Astrocyte (in vitro differentiated cells and primary cell): ENCODE measurements at regions not wholly inside any gene's neighbourhood (a gene's known extent, or its start where the extent isn't known, plus 50 kb on each side); places are given as distances from the start of the nearest gene placed in this dataset.

ENCODE experiments used
- DNase-seq: peaks from one replicate; pipeline ENCODE4 v3.0.0-alpha.2; 2010; ENCODE audit warnings: low read depth
- FAIRE-seq: peaks from 2 replicates; lab custom pipeline; 2011; peaks lifted over from hg19 to GRCh38; lab: Jason Lieb, UNC
- H2AFZ ChIP-seq: 2 replicates; pipeline ENCODE4 v1.6.0; 2012; ENCODE audit warnings: low read depth, low read length, inconsistent platforms
- H3K27ac ChIP-seq: 2 replicates; pipeline ENCODE4 v1.5.1; 2011; ENCODE audit warnings: low read depth, low read length, inconsistent platforms
- H3K27me3 ChIP-seq: 2 replicates; pipeline ENCODE4 v1.6.0; 2011; ENCODE audit warnings: low read length, inconsistent platforms; ENCODE audit not compliant: insufficient read depth
- H3K36me3 ChIP-seq: 2 replicates; pipeline ENCODE4 v1.5.1; 2011; ENCODE audit warnings: low read length, inconsistent platforms; ENCODE audit not compliant: insufficient read depth
- H3K4me1 ChIP-seq: 2 replicates; pipeline ENCODE4 v1.5.1; 2011; ENCODE audit warnings: low read length, inconsistent platforms; ENCODE audit not compliant: insufficient read depth
- H3K4me2 ChIP-seq: 2 replicates; pipeline ENCODE4 v1.6.0; 2012; ENCODE audit warnings: low read length, inconsistent platforms
- H3K4me3 ChIP-seq: 2 replicates; pipeline ENCODE4 v1.5.1; 2011; ENCODE audit warnings: low read depth, mild to moderate bottlenecking, low read length, inconsistent platforms; ENCODE audit not compliant: insufficient read depth
- H3K79me2 ChIP-seq: 2 replicates; pipeline ENCODE4 v1.6.0; 2012; ENCODE audit warnings: mild to moderate bottlenecking, low read length, inconsistent platforms; ENCODE audit not compliant: insufficient read depth
- H3K9ac ChIP-seq: 2 replicates; pipeline ENCODE4 v1.6.0; 2012; ENCODE audit warnings: mild to moderate bottlenecking, low read length, inconsistent platforms
- H3K9me3 ChIP-seq: 2 replicates; pipeline ENCODE4 v1.5.1; 2012; ENCODE audit warnings: low read depth, mild to moderate bottlenecking, low read length, inconsistent platforms; ENCODE audit not compliant: insufficient read depth
- H4K20me1 ChIP-seq: 2 replicates; pipeline ENCODE4 v1.6.0; 2012; ENCODE audit warnings: low read length, inconsistent platforms; ENCODE audit not compliant: insufficient read depth
- H3K27ac Mint-ChIP-seq: one replicate; pipeline ENCODE4 v1.8.0; 2021; ENCODE audit warnings: mild to moderate bottlenecking, mixed read lengths; ENCODE audit not compliant: unreplicated experiment
- H3K27me3 Mint-ChIP-seq: one replicate; pipeline ENCODE4 v1.8.0; 2021; ENCODE audit warnings: low read depth, mixed read lengths; ENCODE audit not compliant: unreplicated experiment
- H3K36me3 Mint-ChIP-seq: one replicate; pipeline ENCODE4 v1.8.0; 2021; ENCODE audit warnings: low read depth, mixed read lengths; ENCODE audit not compliant: unreplicated experiment
- H3K4me1 Mint-ChIP-seq: one replicate; pipeline ENCODE4 v1.8.0; 2021; ENCODE audit warnings: low read depth, mixed read lengths; ENCODE audit not compliant: unreplicated experiment
- H3K4me3 Mint-ChIP-seq: one replicate; pipeline ENCODE4 v1.8.0; 2021; ENCODE audit warnings: mild to moderate bottlenecking, moderate library complexity, mixed read lengths; ENCODE audit not compliant: unreplicated experiment
- H3K9me3 Mint-ChIP-seq: one replicate; pipeline ENCODE4 v1.8.0; 2021; ENCODE audit warnings: mild to moderate bottlenecking, mixed read lengths; ENCODE audit not compliant: unreplicated experiment
- EZH2 ChIP-seq: IDR thresholded peaks from 2 replicates; pipeline ENCODE4 v1.6.1; 2012; ENCODE audit warnings: mild to moderate bottlenecking, low read length, inconsistent platforms; ENCODE audit not compliant: insufficient read depth
- TF ChIP-seq, protein P1 (sequence below): IDR thresholded peaks from 2 replicates; pipeline ENCODE4 v1.5.1; 2011; ENCODE audit warnings: low read depth, mild to moderate bottlenecking, inconsistent platforms, low read length, moderate library complexity; ENCODE audit not compliant: insufficient read depth

DNA sequence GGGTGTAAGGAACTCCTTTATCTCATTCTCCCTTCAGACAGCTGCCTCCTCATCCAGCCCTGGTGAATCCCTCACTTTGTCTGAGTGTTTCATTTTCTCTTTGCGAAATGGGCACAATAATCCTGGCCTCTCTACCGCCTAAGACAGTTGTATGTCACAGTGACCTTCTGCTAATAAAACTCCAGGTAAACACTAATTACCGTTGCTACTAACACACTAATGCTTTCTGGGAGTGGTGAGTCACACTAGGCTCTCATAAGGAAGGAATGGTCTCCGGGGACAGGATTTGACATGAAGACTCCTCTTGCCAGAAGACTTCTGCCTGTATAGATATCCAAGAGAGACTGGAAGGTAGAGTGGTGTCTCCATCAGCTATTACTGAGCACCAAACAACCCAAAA, 71.7 kb upstream of the SNRK start:
- DNase-seq = no peak
- Histone ChIP-seq H3K9ac (no peak overlapping the region), H3K4me3 (no peak overlapping the region), H3K27ac (no peak overlapping the region), H3K36me3 (no peaks in the 10 kb centered on the region), H4K20me1 (no peaks in the 10 kb centered on the region), H3K4me1 (no peaks in the 10 kb centered on the region), H3K27me3 (no peaks in the 10 kb centered on the region), H3K79me2 (no peaks in the 10 kb centered on the region), H3K9me3 (no peaks in the 10 kb centered on the region), H3K4me2 (no peak overlapping the region), H2AFZ (no peak overlapping the region)
- Mint-ChIP-seq H3K27ac (no peak overlapping the region), H3K9me3 (no peaks in the 10 kb centered on the region), H3K27me3 (peaks cover 16% of the 10 kb centered on the region), H3K36me3 (no peaks in the 10 kb centered on the region), H3K4me1 (no peaks in the 10 kb centered on the region), H3K4me3 (no peak overlapping the region)
- no peak for FAIRE-seq
- TF ChIP-seq, protein P1, sequence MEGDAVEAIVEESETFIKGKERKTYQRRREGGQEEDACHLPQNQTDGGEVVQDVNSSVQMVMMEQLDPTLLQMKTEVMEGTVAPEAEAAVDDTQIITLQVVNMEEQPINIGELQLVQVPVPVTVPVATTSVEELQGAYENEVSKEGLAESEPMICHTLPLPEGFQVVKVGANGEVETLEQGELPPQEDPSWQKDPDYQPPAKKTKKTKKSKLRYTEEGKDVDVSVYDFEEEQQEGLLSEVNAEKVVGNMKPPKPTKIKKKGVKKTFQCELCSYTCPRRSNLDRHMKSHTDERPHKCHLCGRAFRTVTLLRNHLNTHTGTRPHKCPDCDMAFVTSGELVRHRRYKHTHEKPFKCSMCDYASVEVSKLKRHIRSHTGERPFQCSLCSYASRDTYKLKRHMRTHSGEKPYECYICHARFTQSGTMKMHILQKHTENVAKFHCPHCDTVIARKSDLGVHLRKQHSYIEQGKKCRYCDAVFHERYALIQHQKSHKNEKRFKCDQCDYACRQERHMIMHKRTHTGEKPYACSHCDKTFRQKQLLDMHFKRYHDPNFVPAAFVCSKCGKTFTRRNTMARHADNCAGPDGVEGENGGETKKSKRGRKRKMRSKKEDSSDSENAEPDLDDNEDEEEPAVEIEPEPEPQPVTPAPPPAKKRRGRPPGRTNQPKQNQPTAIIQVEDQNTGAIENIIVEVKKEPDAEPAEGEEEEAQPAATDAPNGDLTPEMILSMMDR = no peak
- no peak for TF ChIP-seq EZH2

DNA sequence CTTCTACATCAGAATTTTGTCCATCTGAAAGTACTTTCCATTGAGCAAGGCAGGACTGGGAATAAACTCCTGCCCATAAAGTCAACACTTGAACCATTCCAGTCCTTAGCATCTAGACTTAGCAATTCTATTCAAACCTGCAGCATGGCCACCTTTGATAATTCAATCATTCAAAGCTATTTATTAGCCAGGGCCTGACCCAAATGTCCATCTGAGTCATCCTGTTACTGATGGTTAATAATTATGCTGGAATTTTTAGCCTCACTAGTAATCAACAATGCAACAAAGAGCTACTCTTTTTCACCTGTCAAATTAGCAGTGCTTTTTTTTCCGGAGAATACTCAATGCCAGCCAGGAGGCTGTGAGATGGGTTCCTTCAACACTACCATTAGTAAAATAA, 72.7 kb upstream of the SNRK start:
- no peak overlapping the region for H3K27ac Mint-ChIP-seq
- no peaks in the 10 kb centered on the region for H3K4me1 ChIP-seq
- H3K9me3 ChIP-seq = no peaks in the 10 kb centered on the region
- no peaks in the 10 kb centered on the region for H3K36me3 Mint-ChIP-seq
- FAIRE-seq = no peak
- H3K79me2 ChIP-seq = no peaks in the 10 kb centered on the region
- H3K9me3 Mint-ChIP-seq = no peaks in the 10 kb centered on the region
- no peak overlapping the region for H3K4me2 ChIP-seq
- H3K4me3 ChIP-seq = no peak overlapping the region
- no peak for DNase-seq
- H3K9ac ChIP-seq = no peak overlapping the region
- no peaks in the 10 kb centered on the region for H4K20me1 ChIP-seq
- H3K4me3 Mint-ChIP-seq = no peak overlapping the region
- H3K27me3 ChIP-seq = no peaks in the 10 kb centered on the region
- H3K27ac ChIP-seq = no peak overlapping the region
- no peaks in the 10 kb centered on the region for H3K4me1 Mint-ChIP-seq
- peaks cover 10% of the 10 kb centered on the region for H3K27me3 Mint-ChIP-seq
- no peaks in the 10 kb centered on the region for H3K36me3 ChIP-seq
- TF ChIP-seq, protein P1 = no peak
- TF ChIP-seq EZH2 = no peak
- no peak overlapping the region for H2AFZ ChIP-seq

DNA sequence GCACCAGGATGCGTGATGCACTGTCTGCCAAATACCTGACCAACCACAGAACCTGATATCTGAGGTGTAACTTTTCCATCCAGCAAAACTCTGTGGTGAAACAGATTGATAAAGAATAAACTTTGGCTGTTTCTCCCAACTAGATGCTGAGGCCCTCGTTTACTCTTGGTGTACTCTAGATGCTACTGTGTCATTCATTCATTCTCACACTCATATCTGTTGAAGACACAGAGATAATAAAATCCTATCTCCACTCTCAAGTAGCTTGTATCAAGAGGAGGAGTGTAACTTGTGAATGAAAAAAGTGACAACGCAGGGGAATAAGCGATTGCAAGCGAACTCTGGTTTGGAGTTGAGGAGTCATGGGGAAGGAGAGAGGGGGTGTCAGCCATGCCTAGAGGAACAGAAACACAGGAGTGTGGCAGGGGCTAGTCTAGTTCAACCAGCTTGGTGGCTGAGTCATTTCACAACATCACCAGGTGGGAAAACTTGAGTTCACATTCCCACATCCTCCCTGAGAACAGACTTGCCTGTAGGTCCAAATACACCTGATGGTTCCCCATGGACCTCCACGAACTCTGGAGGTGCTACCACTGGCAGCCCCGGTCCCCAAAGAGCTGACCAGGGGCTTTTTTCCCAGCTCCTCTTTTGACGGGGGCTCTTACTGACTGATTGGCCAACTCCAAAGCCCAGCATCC, 73.3 kb upstream of the SNRK start:
- Histone ChIP-seq H3K4me3 (no peak overlapping the region), H3K4me1 (no peaks in the 10 kb centered on the region), H3K9ac (no peak overlapping the region), H3K27ac (no peak overlapping the region), H3K4me2 (no peak overlapping the region), H3K79me2 (no peaks in the 10 kb centered on the region), H3K36me3 (no peaks in the 10 kb centered on the region), H2AFZ (no peak overlapping the region), H4K20me1 (no peaks in the 10 kb centered on the region), H3K9me3 (no peaks in the 10 kb centered on the region), H3K27me3 (no peaks in the 10 kb centered on the region)
- DNase-seq = no peak
- Mint-ChIP-seq H3K27me3 (peaks cover 9% of the 10 kb centered on the region), H3K4me3 (no peak overlapping the region), H3K27ac (no peak overlapping the region), H3K36me3 (no peaks in the 10 kb centered on the region), H3K4me1 (no peaks in the 10 kb centered on the region), H3K9me3 (no peaks in the 10 kb centered on the region)
- TF ChIP-seq, protein P1 = no peak
- no peak for TF ChIP-seq EZH2
- no peak for FAIRE-seq
